SK-N-SH treated with all-trans-retinoic acid at 6 μM for 48 hours (cell line): ENCODE measurements at regions not wholly inside any gene's neighbourhood (a gene's known extent, or its start where the extent isn't known, plus 50 kb on each side); places are given as distances from the start of the nearest gene placed in this dataset.

ENCODE experiments used
- SNAI2 ChIP-seq: fragments of 250-450 bp; sonication (Bioruptor Pico); IDR thresholded peaks from 2 replicates; pipeline ENCODE4 v1.5.0; 2020; ENCODE audit warnings: mild to moderate bottlenecking, moderate library complexity
- ZFP3 ChIP-seq: fragments of 250-450 bp; sonication (Bioruptor Pico); IDR thresholded peaks from 2 replicates; pipeline ENCODE4 v1.5.0; 2020; ENCODE audit warnings: mild to moderate bottlenecking, moderate library complexity

- TF ChIP-seq SNAI2 (no peak), ZFP3 (CRISPR knock-in tag) (no peak)
Measured at GRCh38 chr1:99177465-99177864, 86.8 kb upstream of the PLPPR4 start.
